HG02759 (cell line): ENCODE measurements at regions not wholly inside any gene's neighbourhood (a gene's known extent, or its start where the extent isn't known, plus 50 kb on each side); places are given as distances from the start of the nearest gene placed in this dataset.

Experiments used
- ATAC-seq: cut with Tn5 transposase; IDR thresholded peaks from one replicate; pipeline ENCODE4 v1.9.1; 2021; ENCODE audit warnings: mild to moderate bottlenecking, moderate library complexity; ENCODE audit not compliant: unreplicated experiment

- no peak for ATAC-seq
Observed at GRCh38 chr9:20012232-20012631, 223.4 kb upstream of the SLC24A2 start.

- ATAC-seq: no peak
Observed at GRCh38 chr9:20009606-20010005, 220.8 kb upstream of the SLC24A2 start.

- ATAC-seq: no peak
Observed at GRCh38 chr9:20002011-20002410, 213.2 kb upstream of the SLC24A2 start.

- no peak for ATAC-seq
Observed at GRCh38 chr9:20001058-20001457, 212.2 kb upstream of the SLC24A2 start.

GRCh38 chr9:19999491-20000057 is 210.7 kb upstream of the SLC24A2 start:
- ATAC-seq: peak; percentile 93

- peak; percentile 27 for ATAC-seq
Observed at GRCh38 chr9:19998823-19999455, 210.1 kb upstream of the SLC24A2 start.

GRCh38 chr9:19998153-19998552 is 209.3 kb upstream of the SLC24A2 start:
- ATAC-seq: no peak

GRCh38 chr9:19995619-19996018 is 206.8 kb upstream of the SLC24A2 start:
- ATAC-seq: no peak

GRCh38 chr9:19994296-19994695 is 205.5 kb upstream of the SLC24A2 start:
- no peak for ATAC-seq

- no peak for ATAC-seq
Observed at GRCh38 chr9:19992556-19992955, 203.7 kb upstream of the SLC24A2 start.

GRCh38 chr9:19989213-19989612 is 200.4 kb upstream of the SLC24A2 start:
- no peak for ATAC-seq

GRCh38 chr9:19988281-19988680 is 199.4 kb upstream of the SLC24A2 start:
- no peak for ATAC-seq

- no peak for ATAC-seq
Observed at GRCh38 chr9:19985081-19985480, 196.2 kb upstream of the SLC24A2 start.

GRCh38 chr9:19976226-19976625 is 187.4 kb upstream of the SLC24A2 start:
- ATAC-seq: no peak

- ATAC-seq: no peak
Observed at GRCh38 chr9:19975499-19975898, 186.7 kb upstream of the SLC24A2 start.

GRCh38 chr9:19969721-19970120 is 180.9 kb upstream of the SLC24A2 start:
- no peak for ATAC-seq

- no peak for ATAC-seq
Observed at GRCh38 chr9:19967888-19968459, 179.1 kb upstream of the SLC24A2 start.

- no peak for ATAC-seq
Observed at GRCh38 chr9:19967216-19967887, 178.5 kb upstream of the SLC24A2 start.

GRCh38 chr9:19965336-19965735 is 176.5 kb upstream of the SLC24A2 start:
- ATAC-seq: no peak

- no peak for ATAC-seq
Observed at GRCh38 chr9:19947996-19948395, 159.2 kb upstream of the SLC24A2 start.

GRCh38 chr9:19946441-19947109 is 157.7 kb upstream of the SLC24A2 start:
- ATAC-seq: no peak

GRCh38 chr9:19941874-19942273 is 153.0 kb upstream of the SLC24A2 start:
- ATAC-seq: no peak
